ENCODE measurements at regions not wholly inside any gene's neighbourhood (a gene's known extent, or its start where the extent isn't known, plus 50 kb on each side); places are given as distances from the start of the nearest gene placed in this dataset.

DNA sequence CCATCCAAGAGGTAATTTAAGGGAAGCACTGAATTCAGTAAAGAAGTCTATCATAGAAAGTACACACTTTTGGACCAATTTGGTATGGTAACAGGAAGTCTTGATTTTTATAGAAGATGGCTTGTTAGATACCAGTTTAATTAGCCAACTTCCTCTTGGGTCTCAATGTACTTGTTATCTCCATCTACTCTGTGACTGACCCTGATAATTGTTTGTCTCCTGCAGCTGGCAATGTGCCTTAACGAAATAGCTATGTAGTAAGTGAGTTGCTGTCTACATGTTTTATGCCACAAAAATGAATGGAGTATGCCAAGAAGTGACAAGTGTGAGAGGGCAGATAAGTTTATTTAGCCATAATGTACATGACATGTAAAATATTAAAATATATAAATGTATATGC is 410.5 kb upstream of the MAN1A1 start (continued):
- TF ChIP-seq ZBTB26 (tag by site-specific recombination; optimal IDR thresholded peaks at IDR 0.05): no peak
- TF ChIP-seq ZBTB44 (tag by site-specific recombination; IDR thresholded peaks at IDR 0.05): no peak
- no peak for TF ChIP-seq HOXA7 (CRISPR knock-in tag; IDR thresholded peaks at IDR 0.05; ENCODE audit: borderline replicate concordance)
- TF ChIP-seq ZNF133 (tag by site-specific recombination; IDR thresholded peaks at IDR 0.05): no peak
- no peak for TF ChIP-seq MZF1 (tag by site-specific recombination; IDR thresholded peaks at IDR 0.05; ENCODE audit: borderline replicate concordance)

DNA sequence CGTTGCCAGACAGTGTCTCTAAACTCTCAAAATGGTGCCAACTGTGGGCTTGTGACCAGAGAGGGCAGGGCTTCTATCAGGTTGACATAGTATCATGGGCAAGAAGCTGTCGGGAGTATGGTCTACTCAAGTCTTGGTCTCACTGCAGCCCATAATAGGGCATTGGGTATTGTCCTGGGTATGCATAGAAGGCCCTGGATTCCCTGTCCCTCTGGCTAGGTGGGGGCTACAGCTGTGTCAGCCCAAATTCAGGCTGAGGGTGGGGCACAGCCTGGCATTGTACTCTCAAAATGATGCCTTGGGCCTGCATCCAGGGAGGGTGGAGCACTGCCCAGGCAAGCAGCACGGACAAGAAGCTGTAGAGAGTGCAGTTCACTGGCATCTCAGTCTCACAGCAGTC is 408.8 kb upstream of the MAN1A1 start:
- ChIA-PET CTCF (interaction anchor here (1.5 kb wide), 1 partner anchor 16 kb away, joined by 5 read pairs; no protein-coding TSS in a partner anchor), POLR2A (no interaction called here)
- Histone ChIP-seq H3K4me3 (ENCODE audit: low read depth, low read length) (no peak overlapping the region), H3K27ac (ENCODE audit: extremely low read depth, low read depth, low read length) (no peak overlapping the region), H3K36me3 (ENCODE audit: control insufficient read depth in 2 of 2, insufficient read depth in 1 of 2, low read length in 2 of 2) (no peaks in the 10 kb centered on the region), H3K9me3 (ENCODE audit: control insufficient read depth, insufficient read depth, low read depth, low read length) (no peaks in the 10 kb centered on the region), H3K4me1 (ENCODE audit: control insufficient read depth, insufficient read depth, low read length) (no peaks in the 10 kb centered on the region)
- TF ChIP-seq KLF9 (tag by site-specific recombination; IDR thresholded peaks at IDR 0.05; ENCODE audit: low read depth) (no peak), ZNF660 (tag by site-specific recombination; IDR thresholded peaks at IDR 0.05) (no peak), HOXD13 (CRISPR knock-in tag; IDR thresholded peaks at IDR 0.05; ENCODE audit: borderline replicate concordance) (no peak), ZNF274 (IDR thresholded peaks at IDR 0.05; ENCODE audit: low read length) (no peak), ZNF274 (tag by site-specific recombination; IDR thresholded peaks at IDR 0.05; ENCODE audit: borderline replicate concordance) (no peak), ZNF10 (tag by site-specific recombination; IDR thresholded peaks at IDR 0.05) (no peak), YY2 (tag by site-specific recombination; IDR thresholded peaks at IDR 0.05) (no peak), RBAK (tag by site-specific recombination; IDR thresholded peaks at IDR 0.05) (no peak), ZNF223 (tag by site-specific recombination; IDR thresholded peaks at IDR 0.05) (no peak), ZNF112 (tag by site-specific recombination; IDR thresholded peaks at IDR 0.05) (no peak), ZNF19 (tag by site-specific recombination; IDR thresholded peaks at IDR 0.05; ENCODE audit: low read depth) (no peak), ZNF311 (tag by site-specific recombination; IDR thresholded peaks at IDR 0.05; ENCODE audit: borderline replicate concordance) (no peak), HOXA7 (CRISPR knock-in tag; IDR thresholded peaks at IDR 0.05; ENCODE audit: borderline replicate concordance) (no peak), YY1 (tag by site-specific recombination; IDR thresholded peaks at IDR 0.05) (no peak), ZNF785 (tag by site-specific recombination; IDR thresholded peaks at IDR 0.05) (no peak)
- TF ChIP-seq, protein P1, sequence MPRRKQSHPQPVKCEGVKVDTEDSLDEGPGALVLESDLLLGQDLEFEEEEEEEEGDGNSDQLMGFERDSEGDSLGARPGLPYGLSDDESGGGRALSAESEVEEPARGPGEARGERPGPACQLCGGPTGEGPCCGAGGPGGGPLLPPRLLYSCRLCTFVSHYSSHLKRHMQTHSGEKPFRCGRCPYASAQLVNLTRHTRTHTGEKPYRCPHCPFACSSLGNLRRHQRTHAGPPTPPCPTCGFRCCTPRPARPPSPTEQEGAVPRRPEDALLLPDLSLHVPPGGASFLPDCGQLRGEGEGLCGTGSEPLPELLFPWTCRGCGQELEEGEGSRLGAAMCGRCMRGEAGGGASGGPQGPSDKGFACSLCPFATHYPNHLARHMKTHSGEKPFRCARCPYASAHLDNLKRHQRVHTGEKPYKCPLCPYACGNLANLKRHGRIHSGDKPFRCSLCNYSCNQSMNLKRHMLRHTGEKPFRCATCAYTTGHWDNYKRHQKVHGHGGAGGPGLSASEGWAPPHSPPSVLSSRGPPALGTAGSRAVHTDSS (tag by site-specific recombination; IDR thresholded peaks at IDR 0.05): no peak
- TF ChIP-seq, protein P2, sequence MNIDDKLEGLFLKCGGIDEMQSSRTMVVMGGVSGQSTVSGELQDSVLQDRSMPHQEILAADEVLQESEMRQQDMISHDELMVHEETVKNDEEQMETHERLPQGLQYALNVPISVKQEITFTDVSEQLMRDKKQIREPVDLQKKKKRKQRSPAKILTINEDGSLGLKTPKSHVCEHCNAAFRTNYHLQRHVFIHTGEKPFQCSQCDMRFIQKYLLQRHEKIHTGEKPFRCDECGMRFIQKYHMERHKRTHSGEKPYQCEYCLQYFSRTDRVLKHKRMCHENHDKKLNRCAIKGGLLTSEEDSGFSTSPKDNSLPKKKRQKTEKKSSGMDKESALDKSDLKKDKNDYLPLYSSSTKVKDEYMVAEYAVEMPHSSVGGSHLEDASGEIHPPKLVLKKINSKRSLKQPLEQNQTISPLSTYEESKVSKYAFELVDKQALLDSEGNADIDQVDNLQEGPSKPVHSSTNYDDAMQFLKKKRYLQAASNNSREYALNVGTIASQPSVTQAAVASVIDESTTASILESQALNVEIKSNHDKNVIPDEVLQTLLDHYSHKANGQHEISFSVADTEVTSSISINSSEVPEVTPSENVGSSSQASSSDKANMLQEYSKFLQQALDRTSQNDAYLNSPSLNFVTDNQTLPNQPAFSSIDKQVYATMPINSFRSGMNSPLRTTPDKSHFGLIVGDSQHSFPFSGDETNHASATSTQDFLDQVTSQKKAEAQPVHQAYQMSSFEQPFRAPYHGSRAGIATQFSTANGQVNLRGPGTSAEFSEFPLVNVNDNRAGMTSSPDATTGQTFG (tag by site-specific recombination; IDR thresholded peaks at IDR 0.05; ENCODE audit: borderline replicate concordance): no peak

All from HEK293 (cell line).